ENCODE measurements at regions not wholly inside any gene's neighbourhood (a gene's known extent, or its start where the extent isn't known, plus 50 kb on each side); places are given as distances from the start of the nearest gene placed in this dataset.
A peak's percentile ranks its signal among the peaks of the same experiment; 100 is the strongest.
"Not testable (repeated sequence)": the region's sequence is repeated elsewhere in the genome, so short reads cannot be mapped to it uniquely, and the experiment has no call there.

DNA sequence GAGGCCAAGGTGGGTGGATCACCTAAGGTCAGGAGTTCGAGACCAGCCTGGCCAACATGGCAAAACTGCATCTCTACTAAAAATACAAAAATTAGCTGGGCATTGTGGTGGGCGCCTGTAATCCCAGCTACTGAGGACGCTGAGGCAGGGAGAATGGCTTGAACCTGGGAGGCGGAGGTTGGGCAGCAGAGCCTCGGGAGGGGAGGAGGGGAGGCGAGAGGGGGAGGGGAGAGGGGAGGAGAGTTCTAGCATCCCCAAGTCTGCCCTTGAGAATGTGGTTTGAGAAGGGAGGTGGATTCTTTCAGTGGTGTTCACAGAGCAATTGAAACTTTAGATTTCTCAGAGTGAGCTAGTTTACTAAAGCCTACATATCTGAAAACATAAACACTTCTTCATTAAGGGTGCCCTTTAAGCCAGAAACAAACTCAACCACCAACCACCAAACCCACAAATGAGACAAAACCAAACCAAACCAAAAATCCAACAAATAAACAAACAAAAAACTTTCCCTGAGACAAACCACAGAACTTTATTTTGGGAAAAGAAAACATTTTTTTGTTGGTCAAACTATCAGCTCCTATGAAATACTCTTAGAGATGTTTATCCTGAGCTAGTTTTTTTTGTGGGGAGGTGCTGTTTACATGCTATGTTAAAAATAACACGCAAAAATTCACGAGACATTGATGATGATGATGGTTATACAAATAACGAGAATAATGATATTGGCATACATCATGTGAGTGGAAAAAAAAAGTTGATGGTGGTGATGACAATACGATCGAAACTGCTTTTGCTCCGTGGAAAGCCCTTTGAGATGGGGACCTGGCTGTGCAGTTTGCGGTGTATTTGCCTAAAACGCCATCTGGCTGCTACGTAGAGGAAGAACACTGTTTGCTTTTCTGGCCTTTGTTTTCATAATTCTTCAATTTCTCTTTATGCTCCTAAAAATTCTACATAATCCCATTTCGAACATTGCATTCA, 98.2 kb upstream of the PRKX start:
- ChIA-PET POLR2A (ENCODE audit: low non-redundant PET) (no interaction called here), CTCF (interaction anchor here (0.7 to 1.4 kb wide), 4 partner anchors 89 to 160 kb away, joined by 3 to 7 read pairs (median 3); no protein-coding TSS in a partner anchor)
- TF ChIP-seq, protein P1, sequence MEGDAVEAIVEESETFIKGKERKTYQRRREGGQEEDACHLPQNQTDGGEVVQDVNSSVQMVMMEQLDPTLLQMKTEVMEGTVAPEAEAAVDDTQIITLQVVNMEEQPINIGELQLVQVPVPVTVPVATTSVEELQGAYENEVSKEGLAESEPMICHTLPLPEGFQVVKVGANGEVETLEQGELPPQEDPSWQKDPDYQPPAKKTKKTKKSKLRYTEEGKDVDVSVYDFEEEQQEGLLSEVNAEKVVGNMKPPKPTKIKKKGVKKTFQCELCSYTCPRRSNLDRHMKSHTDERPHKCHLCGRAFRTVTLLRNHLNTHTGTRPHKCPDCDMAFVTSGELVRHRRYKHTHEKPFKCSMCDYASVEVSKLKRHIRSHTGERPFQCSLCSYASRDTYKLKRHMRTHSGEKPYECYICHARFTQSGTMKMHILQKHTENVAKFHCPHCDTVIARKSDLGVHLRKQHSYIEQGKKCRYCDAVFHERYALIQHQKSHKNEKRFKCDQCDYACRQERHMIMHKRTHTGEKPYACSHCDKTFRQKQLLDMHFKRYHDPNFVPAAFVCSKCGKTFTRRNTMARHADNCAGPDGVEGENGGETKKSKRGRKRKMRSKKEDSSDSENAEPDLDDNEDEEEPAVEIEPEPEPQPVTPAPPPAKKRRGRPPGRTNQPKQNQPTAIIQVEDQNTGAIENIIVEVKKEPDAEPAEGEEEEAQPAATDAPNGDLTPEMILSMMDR (conservative IDR thresholded peaks at IDR 0.05; ENCODE audit: low read depth), result peak; percentile 53
- no peak for DNase-seq (ENCODE audit: low spot score)
- H3K27ac ChIP-seq, result no peak overlapping the region

GRCh38 chrX:3807906-3808305, 94.5 kb upstream of the PRKX start:
- POLR2A ChIA-PET (ENCODE audit: low non-redundant PET), result no interaction called here
- CTCF ChIA-PET, result no interaction called here
- no peak overlapping the region for H3K27ac ChIP-seq
- DNase-seq (ENCODE audit: low spot score), result no peak
- TF ChIP-seq, protein P1 (conservative IDR thresholded peaks at IDR 0.05; ENCODE audit: low read depth), result no peak

DNA sequence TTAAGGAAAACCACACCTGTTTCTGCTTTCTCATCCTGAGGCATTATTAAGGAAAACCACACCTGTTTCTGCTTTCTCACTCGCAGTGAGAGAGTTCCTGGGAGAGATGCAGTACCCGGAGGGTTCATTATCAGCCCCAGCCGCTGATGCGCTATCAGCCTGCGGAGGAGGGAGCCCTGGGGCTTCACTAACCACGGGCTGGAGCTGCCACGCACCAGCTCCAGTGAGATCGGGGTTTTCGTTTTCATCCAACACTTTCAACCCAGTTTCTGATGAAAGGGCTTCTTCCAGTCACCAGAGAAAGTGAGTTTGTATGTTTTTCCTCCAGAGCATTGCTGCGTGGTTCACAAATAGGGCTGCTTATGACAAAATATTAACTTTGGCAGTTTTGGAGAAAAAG, 93.2 kb upstream of the PRKX start:
- DNase-seq (ENCODE audit: low spot score), result no peak
- H3K27ac ChIP-seq, result no peak overlapping the region
- POLR2A ChIA-PET (ENCODE audit: low non-redundant PET), result no interaction called here
- CTCF ChIA-PET, result no interaction called here
- TF ChIP-seq, protein P1 (conservative IDR thresholded peaks at IDR 0.05; ENCODE audit: low read depth), result no peak

DNA sequence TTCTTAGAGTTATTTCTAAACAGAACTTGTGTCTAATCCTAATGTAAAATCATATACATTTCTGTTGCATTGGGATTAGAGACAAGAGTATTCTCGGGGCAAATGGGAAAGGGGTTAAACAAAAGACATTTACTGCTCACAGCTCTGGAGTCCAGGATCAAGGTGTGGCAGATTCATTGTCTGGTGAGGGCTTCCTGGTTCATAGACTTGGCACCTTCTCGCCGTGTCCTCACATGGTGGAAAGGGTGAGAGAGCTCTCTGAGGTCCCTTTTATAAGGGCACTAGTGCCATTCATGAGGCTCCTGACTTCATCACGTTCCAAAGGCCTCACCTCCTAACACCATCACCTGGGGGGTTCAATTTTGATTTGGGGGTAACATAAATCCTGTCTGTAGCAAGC, 90.3 kb upstream of the PRKX start:
- CTCF ChIA-PET, result no interaction called here
- H3K27ac ChIP-seq, result no peak overlapping the region
- DNase-seq (ENCODE audit: low spot score), result no peak
- TF ChIP-seq, protein P1 (conservative IDR thresholded peaks at IDR 0.05; ENCODE audit: low read depth), result no peak
- POLR2A ChIA-PET (ENCODE audit: low non-redundant PET), result no interaction called here

DNA sequence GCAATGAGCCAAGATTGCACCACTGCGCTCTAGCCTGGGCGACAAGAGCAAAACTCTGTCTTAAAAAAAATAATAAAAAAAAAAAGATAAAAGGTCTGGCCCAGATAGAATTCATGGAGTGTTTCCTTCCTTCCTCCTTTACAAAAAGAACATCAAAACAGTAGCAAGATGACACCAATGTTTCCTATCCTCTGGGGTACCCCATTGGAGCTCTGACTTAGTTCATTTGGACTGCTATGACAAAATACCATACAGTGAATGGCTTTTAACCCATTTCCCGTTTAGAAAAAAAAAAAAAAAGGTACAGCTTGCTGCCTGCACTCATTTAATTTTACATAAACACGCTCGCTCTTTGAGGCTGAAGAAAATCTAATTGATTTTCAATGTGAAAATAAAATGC, 89.9 kb upstream of the PRKX start:
- no peak overlapping the region for H3K27ac ChIP-seq
- POLR2A ChIA-PET (ENCODE audit: low non-redundant PET), result no interaction called here
- TF ChIP-seq, protein P1 (conservative IDR thresholded peaks at IDR 0.05; ENCODE audit: low read depth), result no peak
- DNase-seq (ENCODE audit: low spot score), result no peak
- CTCF ChIA-PET, result no interaction called here

GRCh38 chrX:3795411-3795810, 82.0 kb upstream of the PRKX start:
- H3K27ac ChIP-seq; DNase-seq (ENCODE audit: low spot score); POLR2A ChIA-PET (ENCODE audit: low non-redundant PET); CTCF ChIA-PET: not testable (repeated sequence)

- TF ChIP-seq, protein P1 (conservative IDR thresholded peaks at IDR 0.05; ENCODE audit: low read depth), result no peak
- DNase-seq (ENCODE audit: low spot score), result no peak
- ChIA-PET CTCF (no interaction called here), POLR2A (ENCODE audit: low non-redundant PET) (no interaction called here)
- no peak overlapping the region for H3K27ac ChIP-seq
These were observed 78.0 kb upstream of the PRKX start for GRCh38 chrX:3791449-3791848.
